ENCODE measurements at regions not wholly inside any gene's neighbourhood (a gene's known extent, or its start where the extent isn't known, plus 50 kb on each side); places are given as distances from the start of the nearest gene placed in this dataset.

DNA sequence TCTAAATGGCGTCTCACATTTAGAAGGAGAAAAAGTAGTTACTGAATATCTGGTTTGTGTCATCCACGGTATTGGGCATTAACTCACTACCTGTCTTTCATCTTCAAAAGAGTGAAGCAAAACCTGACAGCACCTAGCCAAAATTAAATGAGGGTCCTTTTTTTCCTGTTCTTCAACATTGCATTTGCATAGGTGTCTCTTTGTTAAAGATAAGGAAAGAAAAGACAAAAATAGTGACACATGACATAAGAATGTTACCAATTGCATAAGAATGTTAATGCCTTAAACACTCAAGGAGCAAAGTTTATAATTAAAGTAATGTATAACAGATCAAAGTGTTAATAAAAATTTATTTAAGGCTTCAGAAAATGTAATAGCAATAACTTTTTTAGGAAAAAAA lies 61.4 kb upstream of the MANEA start:
- H3K4me1 ChIP-seq (replicated peaks), result no peaks in the 10 kb centered on the region
- no peak for DNase-seq (ENCODE audit: low spot score)
- no peak overlapping the region for H3K27ac ChIP-seq
- H3K36me3 ChIP-seq, result no peaks in the 10 kb centered on the region
- no peaks in the 10 kb centered on the region for H3K9me3 ChIP-seq
- H3K4me3 ChIP-seq, result no peak overlapping the region
- TF ChIP-seq POLR2AphosphoS5 (IDR thresholded peaks at IDR 0.05) (no peak), POLR2A (IDR thresholded peaks at IDR 0.05) (no peak)
- TF ChIP-seq, protein P1, sequence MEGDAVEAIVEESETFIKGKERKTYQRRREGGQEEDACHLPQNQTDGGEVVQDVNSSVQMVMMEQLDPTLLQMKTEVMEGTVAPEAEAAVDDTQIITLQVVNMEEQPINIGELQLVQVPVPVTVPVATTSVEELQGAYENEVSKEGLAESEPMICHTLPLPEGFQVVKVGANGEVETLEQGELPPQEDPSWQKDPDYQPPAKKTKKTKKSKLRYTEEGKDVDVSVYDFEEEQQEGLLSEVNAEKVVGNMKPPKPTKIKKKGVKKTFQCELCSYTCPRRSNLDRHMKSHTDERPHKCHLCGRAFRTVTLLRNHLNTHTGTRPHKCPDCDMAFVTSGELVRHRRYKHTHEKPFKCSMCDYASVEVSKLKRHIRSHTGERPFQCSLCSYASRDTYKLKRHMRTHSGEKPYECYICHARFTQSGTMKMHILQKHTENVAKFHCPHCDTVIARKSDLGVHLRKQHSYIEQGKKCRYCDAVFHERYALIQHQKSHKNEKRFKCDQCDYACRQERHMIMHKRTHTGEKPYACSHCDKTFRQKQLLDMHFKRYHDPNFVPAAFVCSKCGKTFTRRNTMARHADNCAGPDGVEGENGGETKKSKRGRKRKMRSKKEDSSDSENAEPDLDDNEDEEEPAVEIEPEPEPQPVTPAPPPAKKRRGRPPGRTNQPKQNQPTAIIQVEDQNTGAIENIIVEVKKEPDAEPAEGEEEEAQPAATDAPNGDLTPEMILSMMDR (IDR thresholded peaks at IDR 0.05), result no peak
- intact Hi-C loops (cut with DNase I), result no loop called here
- H3K27me3 ChIP-seq (replicated peaks; ENCODE audit: insufficient read depth), result no peaks in the 10 kb centered on the region
- WGBS, result 71% methylated on average over 2 of the region's 2 CpGs

DNA sequence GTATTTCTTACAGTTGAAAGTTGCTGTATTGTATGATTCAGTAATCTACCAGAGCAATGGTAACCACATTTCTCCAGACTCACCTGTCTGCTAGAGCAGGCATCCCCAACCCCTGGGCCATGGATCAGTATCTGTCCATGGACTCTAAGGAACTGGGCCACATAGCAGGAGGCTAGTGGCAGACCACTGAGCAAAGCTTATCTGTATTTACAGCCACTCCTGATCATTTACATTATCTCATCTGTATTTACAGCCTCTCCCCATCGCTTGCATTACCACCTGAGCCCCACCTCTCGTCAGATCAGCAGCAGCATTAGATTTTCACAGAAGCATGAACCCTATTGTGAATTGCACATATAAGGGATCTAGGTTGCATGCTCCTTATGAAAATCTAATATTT lies 60.3 kb upstream of the MANEA start:
- Histone ChIP-seq H3K4me1 (replicated peaks) (no peaks in the 10 kb centered on the region), H3K27me3 (replicated peaks; ENCODE audit: insufficient read depth) (no peaks in the 10 kb centered on the region), H3K9me3 (no peaks in the 10 kb centered on the region), H3K27ac (no peak overlapping the region), H3K4me3 (no peak overlapping the region), H3K36me3 (no peaks in the 10 kb centered on the region)
- no peak for DNase-seq (ENCODE audit: low spot score)
- 55% methylated on average over 2 of the region's 2 CpGs for WGBS
- TF ChIP-seq POLR2AphosphoS5 (IDR thresholded peaks at IDR 0.05), result no peak
- TF ChIP-seq, protein P1 (IDR thresholded peaks at IDR 0.05), result no peak
- TF ChIP-seq POLR2A (IDR thresholded peaks at IDR 0.05), result no peak
- intact Hi-C loops (cut with DNase I), result no loop called here

DNA sequence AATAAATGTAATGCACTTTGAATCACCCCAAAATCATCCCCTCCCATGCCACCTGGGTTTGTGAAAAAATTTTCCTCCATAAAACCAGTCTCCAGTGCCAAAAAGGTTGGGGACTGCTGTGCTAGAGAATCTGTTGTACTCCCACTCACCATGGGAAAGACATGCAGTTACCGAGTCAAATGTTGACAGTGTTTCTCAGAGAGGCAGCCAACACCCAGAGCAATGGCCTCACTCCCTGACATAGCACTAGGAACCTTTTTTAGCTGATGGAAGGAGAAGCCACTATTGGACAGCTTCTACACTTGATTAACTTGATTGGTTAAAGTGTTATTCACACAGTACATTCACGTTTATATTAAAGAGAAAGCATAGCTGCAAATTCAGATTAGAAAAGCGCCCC lies 59.8 kb upstream of the MANEA start:
- 49% methylated on average over 3 of the region's 3 CpGs for WGBS
- Histone ChIP-seq H3K36me3 (no peaks in the 10 kb centered on the region), H3K4me3 (no peak overlapping the region), H3K4me1 (replicated peaks) (no peaks in the 10 kb centered on the region), H3K27ac (no peak overlapping the region), H3K9me3 (no peaks in the 10 kb centered on the region), H3K27me3 (replicated peaks; ENCODE audit: insufficient read depth) (no peaks in the 10 kb centered on the region)
- no peak for DNase-seq (ENCODE audit: low spot score)
- TF ChIP-seq, protein P1 (IDR thresholded peaks at IDR 0.05), result no peak
- TF ChIP-seq POLR2AphosphoS5 (IDR thresholded peaks at IDR 0.05), result no peak
- intact Hi-C loops (cut with DNase I), result no loop called here

DNA sequence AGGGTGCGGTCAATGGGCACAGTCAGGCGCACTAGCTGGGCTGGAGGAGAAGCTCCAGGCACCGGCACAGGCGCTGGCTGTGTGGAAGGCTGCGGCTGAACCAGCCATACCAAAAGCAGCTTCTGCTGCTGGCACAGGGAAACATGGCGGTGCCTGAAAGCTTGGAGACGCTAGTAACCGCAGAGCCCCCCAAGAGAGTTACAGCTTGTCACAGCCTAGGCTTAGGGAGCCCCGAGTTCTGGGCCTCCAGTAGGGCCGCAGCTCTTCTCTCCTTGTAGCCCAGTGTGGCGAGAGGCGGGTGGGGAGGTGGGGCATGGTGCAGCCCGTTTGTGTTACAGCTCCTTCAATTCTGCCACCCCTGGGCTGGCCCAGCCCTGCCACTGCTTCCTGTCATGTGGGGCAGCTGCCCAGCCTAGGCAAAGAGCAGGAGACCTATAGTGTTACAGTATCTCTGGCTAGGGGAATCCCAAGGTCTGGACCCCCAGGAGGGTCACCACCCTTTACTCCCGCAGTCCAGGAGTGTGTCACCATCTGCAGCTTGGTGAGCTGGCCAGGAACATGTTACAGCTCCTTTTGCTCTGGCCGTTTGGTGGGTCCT lies 58.6 kb upstream of the MANEA start:
- Histone ChIP-seq H3K4me1 (replicated peaks) (no peaks in the 10 kb centered on the region), H3K36me3 (no peaks in the 10 kb centered on the region), H3K9me3 (no peaks in the 10 kb centered on the region), H3K4me3 (no peak overlapping the region), H3K27me3 (replicated peaks; ENCODE audit: insufficient read depth) (no peaks in the 10 kb centered on the region), H3K27ac (no peak overlapping the region)
- intact Hi-C loops (cut with DNase I), result no loop called here
- TF ChIP-seq, protein P1 (IDR thresholded peaks at IDR 0.05), result no peak
- no peak for TF ChIP-seq POLR2AphosphoS5 (IDR thresholded peaks at IDR 0.05)
- no peak for TF ChIP-seq POLR2A (IDR thresholded peaks at IDR 0.05)
- no peak for DNase-seq (ENCODE audit: low spot score)
- WGBS, result 91% methylated on average over 15 of the region's 15 CpGs

DNA sequence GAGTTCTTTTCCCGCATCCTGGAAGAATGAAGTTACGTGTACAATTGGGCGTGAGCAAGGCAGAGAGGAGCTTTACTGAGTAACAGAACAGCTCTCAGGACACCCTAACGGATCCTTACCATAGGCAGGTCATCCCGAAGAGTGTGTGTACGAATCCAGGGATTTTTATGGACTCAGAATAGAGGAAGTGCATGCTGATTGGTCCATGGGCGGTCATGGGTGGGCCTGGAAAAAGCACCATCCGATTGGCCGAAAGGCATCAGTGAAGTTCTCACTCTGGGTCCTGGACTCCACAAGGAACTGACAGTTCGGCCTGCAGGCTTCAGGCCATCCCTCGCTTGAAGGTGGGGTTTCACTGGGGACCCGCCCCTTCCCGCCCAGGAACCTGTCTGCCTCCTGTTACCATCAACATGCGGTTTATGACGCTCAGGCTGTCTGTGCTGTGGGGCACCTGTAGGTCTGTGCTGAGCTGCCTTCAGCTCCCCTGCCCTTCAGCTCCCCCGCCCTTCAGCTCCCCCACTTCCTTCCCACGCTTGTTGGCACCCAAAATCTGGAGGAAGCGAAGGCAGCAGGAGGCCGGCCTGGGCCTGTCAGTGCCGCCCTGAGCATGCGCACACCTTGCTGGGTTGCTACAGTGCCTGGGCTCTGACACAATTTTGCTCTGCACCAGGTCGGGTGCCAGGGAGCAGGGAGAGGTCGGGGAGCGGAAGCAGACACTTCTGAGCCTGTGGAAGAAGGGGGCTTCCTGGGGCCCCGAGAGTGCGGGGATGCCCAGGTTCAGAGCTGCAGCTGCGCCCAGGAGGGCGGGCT lies 57.9 kb upstream of the MANEA start:
- H3K9me3 ChIP-seq, result no peaks in the 10 kb centered on the region
- H3K27ac ChIP-seq, result no peak overlapping the region
- TF ChIP-seq, protein P1 (IDR thresholded peaks at IDR 0.05), result no peak
- TF ChIP-seq POLR2A (IDR thresholded peaks at IDR 0.05) (no peak), POLR2AphosphoS5 (IDR thresholded peaks at IDR 0.05) (no peak)
- no peak overlapping the region for H3K4me3 ChIP-seq
- H3K36me3 ChIP-seq, result no peaks in the 10 kb centered on the region
- DNase-seq (ENCODE audit: low spot score), result no peak
- no peaks in the 10 kb centered on the region for H3K4me1 ChIP-seq (replicated peaks)
- H3K27me3 ChIP-seq (replicated peaks; ENCODE audit: insufficient read depth), result no peaks in the 10 kb centered on the region
- 95% methylated on average over 28 of the region's 28 CpGs for WGBS
- intact Hi-C loops (cut with DNase I), result no loop called here

All from prostate gland (tissue), 2 donors.